Stomach (tissue), 8 donors: ENCODE measurements at regions not wholly inside any gene's neighbourhood (a gene's known extent, or its start where the extent isn't known, plus 50 kb on each side); places are given as distances from the start of the nearest gene placed in this dataset.

Experiments
- DNase-seq, 2 donors: peaks; one replicate each; pipeline versions ENCODE4 v3.0.0 to v3.0.0-alpha.2; 2013 to 2019
- H3K27ac ChIP-seq, 5 donors: fragments of 200-600 bp in 4 of 5; sonication (generic) in 4 of 5; one replicate each; pipeline ENCODE4 v1.5.1; 2013 to 2019; ENCODE audit warnings: mild to moderate bottlenecking in 1 of 5, moderate library complexity in 1 of 5
- H3K27me3 ChIP-seq, 3 donors: fragments of 200-600 bp; sonication (generic); one replicate each; pipeline ENCODE4 v1.5.1; 2017 to 2019; ENCODE audit warnings: mixed run types in 1 of 3
- H3K36me3 ChIP-seq, 4 donors: fragments of 200-600 bp; sonication (generic); 1 replicate in 3 of 4; 2 replicates in 1 of 4; pipeline ENCODE4 v1.5.1; 2016 to 2019
- H3K4me1 ChIP-seq, 4 donors: fragments of 200-600 bp; sonication (generic); one replicate each; pipeline ENCODE4 v1.5.1; 2016 to 2019
- H3K4me3 ChIP-seq, 4 donors: fragments of 200-600 bp; sonication (generic) in 3 of 4; one replicate each; pipeline ENCODE4 v1.5.1; 2016 to 2019; ENCODE audit warnings: mild to moderate bottlenecking in 1 of 4
- H3K9me3 ChIP-seq, 4 donors: fragments of 200-600 bp; sonication (generic); one replicate each; pipeline ENCODE4 v1.5.1; 2016 to 2019
- EP300 ChIP-seq: sonication (generic); formaldehyde crosslinking; IDR thresholded peaks from one replicate; pipeline ENCODE4 v1.6.1; 2017; ENCODE audit warnings: antibody characterized with exemption
- POLR2A ChIP-seq, 4 donors: fragments of 450-650 bp; IDR thresholded peaks; one replicate each; pipeline ENCODE4 v1.6.1; 2016; ENCODE audit warnings: antibody characterized with exemption in 4 of 4, control low read depth in 2 of 4, mild to moderate bottlenecking in 1 of 4, moderate library complexity in 1 of 4
- POLR2AphosphoS5 ChIP-seq, 3 donors: sonication (generic); formaldehyde crosslinking; IDR thresholded peaks; one replicate each; pipeline ENCODE4 v1.6.1; 2016; ENCODE audit warnings: antibody characterized with exemption in 3 of 3
- WGBS, 5 donors: extraction: QIAGEN DNeasy Blood & Tissue Kit in 3 of 5; methylation state at CpG; one replicate each; pipeline versions ENCODE4 v1.1.5 to v1.1.7; 2013 to 2018; 5-methylcytosine and 5-hydroxymethylcytosine counted together
- intact Hi-C: fragments of 100-400 bp; cut with DNase I; formaldehyde crosslinking; loops from one replicate; pipeline ENCODE4 v1.15.1; 2023; ENCODE audit warnings: low total_unique reads
- TF ChIP-seq, protein P1 (sequence below), 7 experiments: fragments of 450-650 bp in 4 of 7; fragments of 200-600 bp in 3 of 7; sonication (generic) in 3 of 7; IDR thresholded peaks; one replicate each; pipeline ENCODE4 v1.5.1; 2016 to 2019; ENCODE audit warnings: antibody characterized with exemption in 7 of 7, control low read depth in 2 of 7, mild to moderate bottlenecking in 1 of 7
- donor health status: healthy with polysubstance abuse.
- donor health status: Bipolar disorder and iron deficiency.
- donor health status: healthy.

DNA sequence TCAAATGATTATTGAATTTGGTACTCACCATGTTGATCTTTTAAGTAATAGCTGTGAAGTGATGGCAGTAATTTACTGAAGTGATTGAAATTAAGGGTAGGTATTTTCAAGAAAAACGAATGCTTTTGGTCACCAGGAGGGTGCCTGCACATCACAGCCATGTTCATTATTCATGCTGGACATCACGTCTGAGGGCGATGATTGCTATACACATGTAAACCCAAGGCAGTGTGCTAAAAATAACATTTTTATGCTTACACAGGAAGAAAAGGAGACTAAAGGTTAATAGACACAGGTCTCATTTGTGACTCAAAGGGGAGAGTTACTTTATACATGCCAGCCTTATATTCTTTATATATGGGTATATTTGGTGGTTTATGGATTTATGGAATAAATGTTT is 1146.0 kb downstream of the NLGN4X start:
- no peak for DNase-seq
- Histone ChIP-seq H3K36me3 (no peaks in the 10 kb centered on the region), H3K27ac (no peak overlapping the region), H3K9me3 (peaks cover 0 to 9% (median 0%) of the 10 kb centered on the region in 4 donors), H3K4me1 (no peaks in the 10 kb centered on the region), H3K27me3 (no peaks in the 10 kb centered on the region), H3K4me3 (no peak overlapping the region)
- 47 to 67% (median 59%) methylated on average over 3 of the region's 3 CpGs for WGBS, 5 donors
- no peak for TF ChIP-seq POLR2AphosphoS5 (IDR thresholded peaks at IDR 0.05)
- TF ChIP-seq, protein P1, sequence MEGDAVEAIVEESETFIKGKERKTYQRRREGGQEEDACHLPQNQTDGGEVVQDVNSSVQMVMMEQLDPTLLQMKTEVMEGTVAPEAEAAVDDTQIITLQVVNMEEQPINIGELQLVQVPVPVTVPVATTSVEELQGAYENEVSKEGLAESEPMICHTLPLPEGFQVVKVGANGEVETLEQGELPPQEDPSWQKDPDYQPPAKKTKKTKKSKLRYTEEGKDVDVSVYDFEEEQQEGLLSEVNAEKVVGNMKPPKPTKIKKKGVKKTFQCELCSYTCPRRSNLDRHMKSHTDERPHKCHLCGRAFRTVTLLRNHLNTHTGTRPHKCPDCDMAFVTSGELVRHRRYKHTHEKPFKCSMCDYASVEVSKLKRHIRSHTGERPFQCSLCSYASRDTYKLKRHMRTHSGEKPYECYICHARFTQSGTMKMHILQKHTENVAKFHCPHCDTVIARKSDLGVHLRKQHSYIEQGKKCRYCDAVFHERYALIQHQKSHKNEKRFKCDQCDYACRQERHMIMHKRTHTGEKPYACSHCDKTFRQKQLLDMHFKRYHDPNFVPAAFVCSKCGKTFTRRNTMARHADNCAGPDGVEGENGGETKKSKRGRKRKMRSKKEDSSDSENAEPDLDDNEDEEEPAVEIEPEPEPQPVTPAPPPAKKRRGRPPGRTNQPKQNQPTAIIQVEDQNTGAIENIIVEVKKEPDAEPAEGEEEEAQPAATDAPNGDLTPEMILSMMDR (IDR thresholded peaks at IDR 0.05), result no peak
- TF ChIP-seq EP300, result no peak
- TF ChIP-seq POLR2A (IDR thresholded peaks at IDR 0.05), result no peak
- intact Hi-C loops, result no loop called here

DNA sequence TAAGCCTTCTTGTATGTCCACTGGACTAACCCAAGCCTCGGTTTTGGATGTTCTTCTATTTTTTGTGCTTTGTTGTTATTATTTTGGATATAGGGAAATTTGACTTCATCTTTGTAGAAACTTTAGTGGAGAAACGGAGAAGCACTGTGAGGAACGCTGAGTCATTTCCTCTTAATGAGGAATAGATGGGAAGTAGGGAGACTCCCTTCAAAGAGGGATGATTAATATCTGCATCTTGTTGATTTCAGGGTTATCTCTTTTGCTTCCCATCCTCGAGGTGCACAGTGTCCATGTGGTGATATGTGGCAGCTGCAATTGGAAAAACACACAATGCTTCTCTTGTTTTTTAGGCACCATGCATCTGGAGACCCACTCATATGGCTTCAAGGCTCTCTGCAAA is 1147.9 kb downstream of the NLGN4X start:
- H3K36me3 ChIP-seq, result no peaks in the 10 kb centered on the region
- H3K4me1 ChIP-seq, result no peaks in the 10 kb centered on the region
- TF ChIP-seq POLR2A (IDR thresholded peaks at IDR 0.05) (no peak), POLR2AphosphoS5 (IDR thresholded peaks at IDR 0.05) (no peak), EP300 (no peak)
- TF ChIP-seq, protein P1 (IDR thresholded peaks at IDR 0.05), result no peak
- H3K27me3 ChIP-seq, result no peaks in the 10 kb centered on the region
- no peak overlapping the region for H3K27ac ChIP-seq
- H3K4me3 ChIP-seq, result no peak overlapping the region
- H3K9me3 ChIP-seq, result peaks cover 0 to 9% (median 0%) of the 10 kb centered on the region in 4 donors
- intact Hi-C loops, result no loop called here
- DNase-seq, result no peak
- 52 to 72% (median 59%) methylated on average over 4 of the region's 4 CpGs for WGBS, 5 donors

DNA sequence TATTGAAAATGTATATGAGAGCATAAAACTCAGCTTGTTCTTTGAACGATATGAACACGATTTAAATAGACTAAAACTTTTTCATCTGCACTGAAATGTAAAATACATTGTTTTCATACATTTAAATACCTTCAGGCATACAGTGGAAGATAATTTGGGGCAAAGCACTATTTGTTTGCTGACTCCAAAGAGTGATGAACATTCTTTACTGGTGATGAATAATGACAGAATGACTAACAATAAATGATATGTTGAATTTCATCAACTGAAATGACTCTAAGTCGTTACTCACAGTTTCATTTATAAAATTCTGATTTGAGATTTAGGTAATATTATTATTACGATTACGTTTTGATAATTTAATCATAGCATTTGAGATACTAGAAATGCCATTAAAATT is 1160.1 kb downstream of the NLGN4X start:
- Histone ChIP-seq H3K4me3 (no peak overlapping the region), H3K27ac (no peak overlapping the region), H3K27me3 (no peaks in the 10 kb centered on the region), H3K4me1 (no peaks in the 10 kb centered on the region), H3K9me3 (no peaks in the 10 kb centered on the region), H3K36me3 (no peaks in the 10 kb centered on the region)
- no peak for DNase-seq
- TF ChIP-seq EP300 (no peak), POLR2AphosphoS5 (IDR thresholded peaks at IDR 0.05) (no peak), POLR2A (IDR thresholded peaks at IDR 0.05) (no peak)
- TF ChIP-seq, protein P1 (IDR thresholded peaks at IDR 0.05), result no peak
- intact Hi-C loops, result no loop called here
- 80 to 88% (median 81%) methylated on average over 5 of the region's 5 CpGs for WGBS, 5 donors

DNA sequence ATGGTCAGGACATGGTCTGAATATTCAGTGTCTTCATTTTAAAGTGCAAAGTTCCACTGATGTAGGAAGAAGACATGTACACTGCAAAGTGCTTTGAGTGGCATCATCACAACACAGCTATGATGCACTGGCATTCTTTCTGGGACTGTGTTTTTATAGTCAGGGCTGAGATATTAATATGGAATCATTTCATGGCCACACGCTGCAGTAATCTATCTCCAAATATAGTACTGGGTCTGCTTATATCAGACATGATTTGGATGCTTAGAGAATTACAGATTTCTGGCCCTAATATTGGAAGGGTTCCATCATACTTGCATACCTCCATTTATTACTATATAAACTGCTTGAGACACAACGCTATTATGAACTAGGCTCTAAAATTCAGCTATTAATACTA is 1170.9 kb downstream of the NLGN4X start:
- WGBS, 5 donors, result 56 to 78% (median 74%) methylated on average over 2 of the region's 2 CpGs
- intact Hi-C loops, result no loop called here
- Histone ChIP-seq H3K27ac (no peak overlapping the region), H3K27me3 (no peaks in the 10 kb centered on the region), H3K9me3 (no peaks in the 10 kb centered on the region), H3K4me1 (no peaks in the 10 kb centered on the region), H3K36me3 (no peaks in the 10 kb centered on the region), H3K4me3 (no peak overlapping the region)
- TF ChIP-seq, protein P1 (IDR thresholded peaks at IDR 0.05), result no peak
- no peak for TF ChIP-seq POLR2AphosphoS5 (IDR thresholded peaks at IDR 0.05)
- TF ChIP-seq POLR2A (IDR thresholded peaks at IDR 0.05), result no peak
- no peak for TF ChIP-seq EP300
- DNase-seq, result peak in 1 of 2 donors; percentile 3
